ENCODE measurements at regions not wholly inside any gene's neighbourhood (a gene's known extent, or its start where the extent isn't known, plus 50 kb on each side); places are given as distances from the start of the nearest gene placed in this dataset.

- no peak for DNase-seq (ENCODE audit: low read depth)
- no peak for TF ChIP-seq CTCF (IDR thresholded peaks at IDR 0.05; ENCODE audit: insufficient read depth, low read length)
- no peak overlapping the region for H3K4me3 ChIP-seq (ENCODE audit: low read depth, low read length)
Observed at GRCh38 chr9:75616841-75617566, 273.5 kb upstream of the PCSK5 start.

GRCh38 chr9:75623462-75623861 lies 267.0 kb upstream of the PCSK5 start:
- TF ChIP-seq CTCF (IDR thresholded peaks at IDR 0.05; ENCODE audit: insufficient read depth, low read length): no peak
- no peak overlapping the region for H3K4me3 ChIP-seq (ENCODE audit: low read depth, low read length)
- no peak for DNase-seq (ENCODE audit: low read depth)

GRCh38 chr9:75624998-75625397 lies 265.5 kb upstream of the PCSK5 start:
- no peak for DNase-seq (ENCODE audit: low read depth)
- H3K4me3 ChIP-seq (ENCODE audit: low read depth, low read length): no peak overlapping the region
- no peak for TF ChIP-seq CTCF (IDR thresholded peaks at IDR 0.05; ENCODE audit: insufficient read depth, low read length)

- no peak overlapping the region for H3K4me3 ChIP-seq (ENCODE audit: low read depth, low read length)
- no peak for TF ChIP-seq CTCF (IDR thresholded peaks at IDR 0.05; ENCODE audit: insufficient read depth, low read length)
- no peak for DNase-seq (ENCODE audit: low read depth)
Observed at GRCh38 chr9:75626860-75627259, 263.6 kb upstream of the PCSK5 start.

GRCh38 chr9:75628952-75629351 lies 261.5 kb upstream of the PCSK5 start:
- H3K4me3 ChIP-seq (ENCODE audit: low read depth, low read length): no peak overlapping the region
- TF ChIP-seq CTCF (IDR thresholded peaks at IDR 0.05; ENCODE audit: insufficient read depth, low read length): no peak
- DNase-seq (ENCODE audit: low read depth): no peak

GRCh38 chr9:75633451-75634057 lies 256.9 kb upstream of the PCSK5 start:
- no peak overlapping the region for H3K4me3 ChIP-seq (ENCODE audit: low read depth, low read length)
- DNase-seq (ENCODE audit: low read depth): no peak
- no peak for TF ChIP-seq CTCF (IDR thresholded peaks at IDR 0.05; ENCODE audit: insufficient read depth, low read length)

Measured in fibroblast of the aortic adventitia (primary cell).